Glutamatergic neuron (in vitro differentiated cells): ENCODE measurements at regions not wholly inside any gene's neighbourhood (a gene's known extent, or its start where the extent isn't known, plus 50 kb on each side); places are given as distances from the start of the nearest gene placed in this dataset.

Experiments
- DNase-seq: peaks from one replicate; pipeline ENCODE4 v3.0.0; 2022
- H3K27ac Mint-ChIP-seq: one replicate; pipeline ENCODE4 v1.8.0; 2020; ENCODE audit warnings: mild to moderate bottlenecking, mixed read lengths, inconsistent platforms; ENCODE audit not compliant: unreplicated experiment
- H3K27me3 Mint-ChIP-seq: one replicate; pipeline ENCODE4 v1.8.0; 2020; ENCODE audit warnings: mild to moderate bottlenecking, moderate library complexity, mixed read lengths, inconsistent platforms; ENCODE audit not compliant: unreplicated experiment
- H3K36me3 Mint-ChIP-seq: one replicate; pipeline ENCODE4 v1.8.0; 2020; ENCODE audit warnings: mild to moderate bottlenecking, mixed read lengths, inconsistent platforms; ENCODE audit not compliant: unreplicated experiment
- H3K4me1 Mint-ChIP-seq: one replicate; pipeline ENCODE4 v1.8.0; 2020; ENCODE audit warnings: mild to moderate bottlenecking, low read depth, mixed read lengths, inconsistent platforms; ENCODE audit not compliant: unreplicated experiment
- H3K4me3 Mint-ChIP-seq: one replicate; pipeline ENCODE4 v1.8.0; 2020; ENCODE audit warnings: mild to moderate bottlenecking, mixed read lengths, inconsistent platforms; ENCODE audit not compliant: unreplicated experiment
- H3K9me3 Mint-ChIP-seq: one replicate; pipeline ENCODE4 v1.8.0; 2020; ENCODE audit warnings: mild to moderate bottlenecking, moderate library complexity, mixed read lengths, inconsistent platforms; ENCODE audit not compliant: unreplicated experiment
- TF ChIP-seq, protein P1 (sequence below): fragments of 200-600 bp; sonication (generic); IDR thresholded peaks from one replicate; pipeline ENCODE4 v1.5.0; 2021; ENCODE audit not compliant: partially characterized antibody, unreplicated experiment

DNA sequence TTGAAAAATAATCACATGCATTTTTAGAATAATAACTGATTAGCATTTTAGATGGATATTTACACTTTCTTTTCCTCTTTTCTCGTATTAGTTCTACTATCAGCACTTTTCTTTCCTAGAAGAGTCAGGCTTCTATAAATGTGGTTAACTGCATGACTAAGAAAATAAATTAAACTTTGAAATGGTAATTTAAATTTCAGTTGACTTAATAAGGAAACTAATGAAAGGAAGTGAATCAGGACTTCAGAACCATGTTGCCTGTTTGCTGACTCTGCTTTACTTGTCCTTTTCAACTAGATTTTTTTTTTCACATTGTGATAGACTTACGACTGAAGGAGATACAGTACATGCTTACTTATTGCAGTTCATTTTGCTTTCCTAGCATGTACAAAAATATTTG, 1258.2 kb upstream of the EYS start:
- Mint-ChIP-seq H3K27ac (no peak overlapping the region), H3K36me3 (no peaks in the 10 kb centered on the region), H3K9me3 (no peaks in the 10 kb centered on the region), H3K27me3 (no peaks in the 10 kb centered on the region), H3K4me1 (no peaks in the 10 kb centered on the region), H3K4me3 (no peak overlapping the region)
- TF ChIP-seq, protein P1, sequence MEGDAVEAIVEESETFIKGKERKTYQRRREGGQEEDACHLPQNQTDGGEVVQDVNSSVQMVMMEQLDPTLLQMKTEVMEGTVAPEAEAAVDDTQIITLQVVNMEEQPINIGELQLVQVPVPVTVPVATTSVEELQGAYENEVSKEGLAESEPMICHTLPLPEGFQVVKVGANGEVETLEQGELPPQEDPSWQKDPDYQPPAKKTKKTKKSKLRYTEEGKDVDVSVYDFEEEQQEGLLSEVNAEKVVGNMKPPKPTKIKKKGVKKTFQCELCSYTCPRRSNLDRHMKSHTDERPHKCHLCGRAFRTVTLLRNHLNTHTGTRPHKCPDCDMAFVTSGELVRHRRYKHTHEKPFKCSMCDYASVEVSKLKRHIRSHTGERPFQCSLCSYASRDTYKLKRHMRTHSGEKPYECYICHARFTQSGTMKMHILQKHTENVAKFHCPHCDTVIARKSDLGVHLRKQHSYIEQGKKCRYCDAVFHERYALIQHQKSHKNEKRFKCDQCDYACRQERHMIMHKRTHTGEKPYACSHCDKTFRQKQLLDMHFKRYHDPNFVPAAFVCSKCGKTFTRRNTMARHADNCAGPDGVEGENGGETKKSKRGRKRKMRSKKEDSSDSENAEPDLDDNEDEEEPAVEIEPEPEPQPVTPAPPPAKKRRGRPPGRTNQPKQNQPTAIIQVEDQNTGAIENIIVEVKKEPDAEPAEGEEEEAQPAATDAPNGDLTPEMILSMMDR: no peak
- no peak for DNase-seq

DNA sequence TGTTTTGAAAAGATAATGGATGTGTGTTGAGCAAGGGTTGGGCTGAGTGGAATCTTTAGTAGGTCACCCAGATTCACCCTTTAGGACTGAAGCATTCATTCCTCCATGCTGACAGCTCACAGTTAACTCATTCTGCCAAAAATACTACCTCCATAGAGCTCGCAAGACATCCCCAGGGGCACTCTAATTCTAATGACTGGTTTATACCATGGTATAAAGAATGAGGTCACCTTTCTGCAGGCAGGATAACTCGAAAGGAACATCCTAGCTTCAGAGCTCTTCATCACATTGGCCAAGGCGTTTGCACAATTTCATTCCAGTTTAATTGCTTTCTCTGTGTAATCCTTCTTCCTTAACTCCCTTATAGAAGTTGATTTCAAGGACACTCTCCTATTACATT, 1257.2 kb upstream of the EYS start:
- Mint-ChIP-seq H3K9me3 (no peaks in the 10 kb centered on the region), H3K4me3 (no peak overlapping the region), H3K27ac (no peak overlapping the region), H3K27me3 (no peaks in the 10 kb centered on the region), H3K4me1 (no peaks in the 10 kb centered on the region), H3K36me3 (no peaks in the 10 kb centered on the region)
- no peak for DNase-seq
- TF ChIP-seq, protein P1: no peak

DNA sequence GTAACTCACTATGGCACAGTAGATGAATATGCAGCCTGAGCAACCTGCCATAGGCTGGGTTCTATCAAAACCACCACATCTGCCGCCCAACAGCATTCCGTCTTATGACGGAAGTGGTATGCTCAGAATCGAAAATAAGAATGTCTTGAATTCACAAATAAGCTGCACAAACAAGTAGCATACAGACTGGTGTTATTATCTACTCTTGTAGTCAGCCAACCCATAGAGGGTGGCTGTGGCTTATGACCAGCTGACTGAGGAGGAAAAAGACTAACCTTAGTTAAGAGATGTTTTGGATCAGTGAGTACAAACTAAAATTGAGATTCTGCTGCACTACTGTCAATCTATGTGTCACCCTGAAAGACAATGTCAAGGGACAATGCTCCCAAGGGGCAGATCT, 1255.1 kb upstream of the EYS start:
- Mint-ChIP-seq H3K36me3 (no peaks in the 10 kb centered on the region), H3K27ac (no peak overlapping the region), H3K4me3 (no peak overlapping the region), H3K9me3 (no peaks in the 10 kb centered on the region), H3K4me1 (no peaks in the 10 kb centered on the region), H3K27me3 (no peaks in the 10 kb centered on the region)
- TF ChIP-seq, protein P1: no peak
- no peak for DNase-seq

DNA sequence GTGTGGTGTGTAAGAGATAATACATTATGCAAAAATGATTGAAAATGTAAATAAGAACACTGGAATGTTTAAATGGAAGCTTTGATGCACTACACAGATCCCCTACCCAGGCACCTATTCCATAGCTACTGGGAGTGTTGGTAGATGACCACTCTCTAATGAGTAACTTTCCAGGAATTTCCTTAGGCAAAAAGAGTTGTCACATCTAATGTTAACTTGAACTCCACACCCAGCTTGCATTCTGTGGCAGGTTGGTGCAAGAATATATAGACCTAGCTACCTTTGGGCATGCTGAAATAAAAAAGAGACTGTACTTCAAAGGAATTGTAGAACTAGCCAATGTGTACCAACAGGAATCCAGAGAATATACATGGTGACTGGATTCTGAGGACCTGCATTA, 1254.2 kb upstream of the EYS start:
- H3K27me3 Mint-ChIP-seq: no peaks in the 10 kb centered on the region
- TF ChIP-seq, protein P1: no peak
- H3K4me1 Mint-ChIP-seq: no peaks in the 10 kb centered on the region
- no peak for DNase-seq
- H3K9me3 Mint-ChIP-seq: no peaks in the 10 kb centered on the region
- no peak overlapping the region for H3K27ac Mint-ChIP-seq
- H3K36me3 Mint-ChIP-seq: no peaks in the 10 kb centered on the region
- no peak overlapping the region for H3K4me3 Mint-ChIP-seq

DNA sequence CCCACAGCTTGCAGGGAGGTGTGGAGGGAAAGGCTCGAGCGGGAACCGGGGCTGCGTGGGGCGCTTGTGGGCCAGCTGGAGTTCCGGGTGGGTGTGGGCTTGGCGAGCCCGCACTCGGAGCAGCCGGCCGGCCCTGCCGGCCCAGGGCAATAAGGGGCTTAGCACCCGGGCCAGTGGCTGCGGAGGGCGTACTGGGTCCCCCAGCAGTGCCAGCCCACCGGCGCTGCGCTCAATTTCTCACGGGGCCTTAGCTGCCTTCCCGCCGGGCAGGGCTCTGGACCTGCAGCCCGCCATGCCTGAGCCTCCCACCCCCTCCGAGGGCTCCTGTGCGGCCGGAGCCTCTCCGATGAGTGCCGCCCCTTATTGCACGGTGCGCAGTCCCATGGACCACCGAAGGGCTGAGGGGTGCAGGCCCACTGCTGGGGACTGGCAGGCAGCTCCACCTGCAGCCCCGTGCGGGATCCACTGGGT, 1242.2 kb upstream of the EYS start:
- Mint-ChIP-seq H3K27ac (no peak overlapping the region), H3K27me3 (peaks cover 5% of the 10 kb centered on the region), H3K36me3 (peaks cover 4% of the 10 kb centered on the region), H3K4me1 (no peaks in the 10 kb centered on the region), H3K9me3 (peaks cover 10% of the 10 kb centered on the region), H3K4me3 (no peak overlapping the region)
- DNase-seq: no peak
- TF ChIP-seq, protein P1: no peak
